ENCODE measurements at regions not wholly inside any gene's neighbourhood (a gene's known extent, or its start where the extent isn't known, plus 50 kb on each side); places are given as distances from the start of the nearest gene placed in this dataset.
"Not testable (repeated sequence)": the region's sequence is repeated elsewhere in the genome, so short reads cannot be mapped to it uniquely, and the experiment has no call there.

DNA sequence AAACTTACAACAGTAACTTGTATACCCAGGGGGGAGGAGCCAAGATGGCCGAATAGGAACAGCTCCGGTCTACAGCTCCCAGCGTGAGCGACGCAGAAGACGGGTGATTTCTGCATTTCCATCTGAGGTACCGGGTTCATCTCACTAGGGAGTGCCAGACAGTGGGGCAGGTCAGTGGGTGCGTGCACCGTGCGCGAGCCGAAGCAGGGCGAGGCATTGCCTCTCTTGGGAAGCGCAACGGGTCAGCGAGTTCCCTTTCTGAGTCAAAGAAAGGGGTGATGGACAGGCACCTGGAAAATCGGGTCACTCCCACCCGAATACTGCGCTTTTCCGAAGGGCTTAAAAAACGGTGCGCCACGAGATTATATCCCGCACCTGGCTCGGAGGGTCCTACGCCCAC lies 278.8 kb downstream of the FAM47B start:
- DNase-seq = not testable (repeated sequence)

DNA sequence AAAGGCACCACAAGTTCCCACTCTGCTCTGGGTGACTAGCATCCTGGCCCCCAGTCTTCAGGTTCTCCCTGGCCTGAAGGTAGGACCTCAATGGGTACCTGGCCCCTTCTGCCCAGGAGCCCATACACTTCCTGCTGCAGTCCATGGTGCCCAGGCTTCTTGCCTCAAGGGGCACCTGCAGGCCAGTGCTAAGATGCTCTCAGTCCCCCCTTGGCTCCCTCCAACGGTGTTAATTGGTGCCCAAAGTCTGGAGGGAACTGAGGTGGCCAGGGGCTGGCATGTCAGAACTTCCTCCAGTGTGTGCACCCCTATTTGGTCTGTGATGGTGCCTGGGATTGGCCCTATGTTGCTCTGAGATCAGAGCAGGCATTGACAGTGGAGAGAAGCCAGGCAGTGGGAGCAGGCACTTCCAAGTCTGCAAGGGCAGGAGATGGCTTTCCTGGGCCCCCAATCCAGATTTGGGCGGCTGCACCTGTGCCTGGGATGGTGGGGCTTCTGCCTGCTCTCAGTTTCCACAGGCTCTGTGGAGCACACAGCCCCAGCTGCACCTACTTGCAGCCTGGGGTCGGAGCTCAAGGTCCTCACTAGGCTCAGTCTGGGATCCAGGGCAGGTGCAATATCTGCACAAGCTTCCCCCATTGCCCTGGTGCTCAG lies 301.6 kb downstream of the FAM47B start:
- no peak for DNase-seq

DNA sequence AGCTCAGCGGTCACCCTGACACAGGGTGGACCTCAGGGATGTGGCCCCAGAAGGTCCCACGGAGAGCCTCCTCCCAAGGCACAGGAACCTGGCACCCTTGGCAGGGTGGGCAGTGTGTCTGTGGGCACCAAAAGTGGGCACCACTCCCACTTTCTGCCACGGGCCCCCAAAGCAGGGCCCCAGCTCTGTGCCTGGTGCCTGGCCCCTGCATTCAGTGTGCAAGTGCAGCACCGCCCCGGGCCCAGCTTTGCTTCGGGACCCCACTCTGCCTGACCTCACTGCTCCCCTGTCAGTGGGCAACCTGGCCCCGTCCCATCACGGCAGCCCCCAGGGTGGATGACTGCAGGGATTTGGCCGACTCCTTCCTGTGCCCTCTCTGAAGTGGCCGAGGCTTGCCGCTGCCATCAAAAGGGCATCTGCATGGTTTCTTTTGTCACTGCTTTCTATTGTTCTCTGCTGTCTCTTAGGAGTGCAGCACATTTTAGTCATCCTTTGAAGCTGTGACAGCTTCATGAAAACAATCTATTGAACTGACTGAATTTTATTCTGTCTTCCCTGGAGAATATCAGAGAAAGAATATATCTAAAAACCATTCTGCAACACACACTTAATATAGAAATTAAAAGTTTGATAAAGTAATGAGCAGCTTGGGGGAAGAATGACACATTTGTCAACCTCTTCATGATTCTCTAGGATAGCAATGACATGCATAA lies 302.4 kb downstream of the FAM47B start:
- DNase-seq = no peak

DNA sequence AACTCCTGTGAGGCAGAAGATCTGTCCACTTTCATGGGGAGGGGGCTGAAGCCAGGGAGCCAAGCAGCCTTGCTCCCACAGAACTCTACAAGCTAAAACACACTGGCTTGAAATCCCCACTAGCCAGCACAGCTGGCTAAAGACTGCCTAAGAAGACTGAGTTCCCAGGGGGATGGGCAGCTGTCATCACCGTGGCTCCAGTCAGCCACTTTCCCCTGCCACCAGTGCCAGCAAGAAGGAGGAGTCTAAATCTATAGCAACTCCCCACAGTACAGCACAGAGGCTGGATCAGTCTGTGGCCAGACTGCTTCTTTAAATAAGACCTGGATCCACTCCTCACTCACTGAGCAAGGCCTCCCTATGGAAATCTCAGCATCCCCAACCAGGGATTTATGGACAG lies 308.6 kb downstream of the FAM47B start:
- DNase-seq = no peak

DNA sequence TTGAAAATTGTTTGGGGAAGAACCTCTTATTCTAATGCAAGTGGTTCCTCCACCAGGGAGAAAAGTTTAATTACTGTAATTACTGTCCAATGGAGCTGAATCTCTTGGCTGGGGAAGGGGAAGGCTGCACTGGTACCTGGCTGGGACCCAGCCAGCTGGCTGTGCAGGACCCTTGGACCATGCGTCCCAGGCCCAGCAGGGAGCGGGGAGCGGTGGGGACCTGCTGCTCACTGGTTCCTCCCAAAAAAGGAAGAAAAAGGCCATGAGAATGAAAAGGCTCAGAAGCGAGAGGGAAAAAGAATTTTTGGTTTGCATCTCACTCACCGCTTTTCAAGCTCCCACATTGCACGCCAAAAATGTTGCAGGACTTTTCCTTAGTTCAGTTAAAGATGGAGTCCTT lies 333.5 kb downstream of the FAM47B start:
- no peak for DNase-seq

DNA sequence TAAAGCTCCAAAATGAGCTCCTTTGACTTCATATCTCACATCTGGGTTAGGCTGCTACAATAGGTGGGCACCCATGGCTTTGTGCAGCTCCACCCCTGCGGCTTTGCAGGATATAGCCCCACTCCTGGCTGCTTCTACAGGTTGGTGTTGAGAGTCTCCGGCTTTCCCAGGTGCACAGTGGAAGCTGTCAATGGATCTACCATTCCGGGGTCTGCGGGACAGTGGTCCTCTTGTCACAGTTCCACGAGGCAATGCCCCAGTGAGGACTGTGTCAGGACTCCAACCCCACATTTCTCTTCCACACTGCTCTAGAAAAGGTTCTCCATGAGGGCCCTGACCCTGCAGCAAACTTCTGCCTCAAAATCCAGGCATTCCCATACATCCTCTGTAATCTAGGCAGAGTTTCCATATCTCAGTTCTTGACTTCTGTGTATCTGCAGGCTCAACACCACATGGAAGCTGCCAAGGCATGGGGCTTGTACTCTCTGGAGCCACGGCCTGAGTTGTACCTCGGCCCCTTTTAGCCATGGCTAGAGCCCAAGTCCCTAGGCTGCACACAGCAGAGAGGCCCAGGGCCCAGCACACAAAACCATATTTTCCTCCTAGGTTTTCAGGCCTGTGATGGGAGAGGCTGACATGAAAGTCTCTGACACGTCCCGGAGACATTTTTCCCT lies 342.8 kb downstream of the FAM47B start:
- no peak for DNase-seq

DNA sequence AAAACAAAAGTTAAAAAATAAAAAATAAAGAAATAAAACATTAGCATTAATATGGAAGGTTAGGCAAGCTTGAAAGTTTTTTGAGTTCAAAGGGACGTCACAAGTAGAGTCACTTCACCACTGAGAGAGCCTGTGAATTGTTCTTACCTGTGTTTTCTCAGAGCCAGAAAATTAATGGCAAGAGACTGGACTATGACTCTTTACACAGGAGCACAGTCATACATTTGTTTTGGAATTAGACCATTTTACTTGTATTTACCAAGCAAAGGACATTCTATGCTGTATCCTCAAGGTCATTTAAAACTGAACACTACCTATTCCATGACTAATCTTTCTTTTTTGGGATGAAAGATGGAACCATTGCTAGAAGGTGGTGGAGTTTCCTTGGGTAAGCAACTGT lies 346.1 kb downstream of the FAM47B start:
- DNase-seq = no peak

DNA sequence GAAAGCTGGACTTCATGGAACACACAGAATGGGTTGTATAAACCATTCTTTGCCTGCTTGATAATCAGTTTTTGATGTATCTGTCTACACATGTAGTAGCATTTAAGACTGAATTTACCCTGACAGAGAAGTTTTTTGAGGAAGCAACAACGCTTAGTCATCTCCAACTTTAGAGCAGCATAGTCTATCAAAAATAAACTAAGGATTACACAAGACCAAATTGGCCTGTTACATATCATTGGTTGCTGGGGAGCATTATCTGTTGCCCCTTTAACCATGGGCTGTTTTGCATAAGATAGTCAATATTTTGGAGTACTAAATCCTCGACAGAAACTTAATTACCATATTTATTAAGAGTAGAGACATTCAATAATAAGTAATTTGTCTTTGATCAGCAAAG lies 347.4 kb downstream of the FAM47B start:
- DNase-seq = no peak

DNA sequence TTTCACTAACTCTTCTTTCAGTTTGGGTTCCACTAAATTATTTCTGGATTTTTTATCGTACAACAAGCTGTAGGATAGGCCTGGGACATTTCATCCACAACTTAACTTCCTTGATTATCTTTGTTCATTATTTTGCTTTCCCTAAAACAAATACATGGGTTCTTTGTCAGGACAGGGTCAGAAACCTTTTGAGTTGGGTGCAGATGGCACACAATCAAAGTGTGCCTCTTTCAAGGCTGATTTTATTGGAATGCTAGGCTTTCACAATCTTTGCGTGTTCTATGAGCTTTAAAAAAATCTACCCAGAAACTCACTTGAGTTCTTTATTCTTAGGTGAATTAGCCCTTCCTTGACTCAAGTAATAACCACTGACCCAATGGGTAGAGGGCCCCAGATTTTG lies 348.4 kb downstream of the FAM47B start:
- DNase-seq = no peak

DNA sequence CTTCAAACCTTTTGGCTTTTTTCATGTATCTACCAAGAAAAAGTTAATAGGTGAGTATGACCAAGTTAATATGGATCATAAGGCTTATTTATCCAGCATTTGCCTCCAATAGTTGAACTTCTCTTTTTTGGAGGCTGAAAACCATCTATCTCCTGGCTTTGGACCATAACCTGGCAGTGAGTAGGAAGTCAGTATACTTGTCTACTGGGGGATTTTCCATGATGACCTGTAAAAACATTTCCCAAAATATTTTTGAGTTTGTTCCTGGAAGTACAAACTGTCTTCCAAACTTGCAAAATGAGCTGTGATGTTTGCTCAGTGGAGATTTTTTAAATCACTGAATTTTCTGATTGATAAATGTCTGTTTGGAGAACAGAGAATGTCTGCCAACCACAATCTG lies 349.9 kb downstream of the FAM47B start:
- DNase-seq = no peak

DNA sequence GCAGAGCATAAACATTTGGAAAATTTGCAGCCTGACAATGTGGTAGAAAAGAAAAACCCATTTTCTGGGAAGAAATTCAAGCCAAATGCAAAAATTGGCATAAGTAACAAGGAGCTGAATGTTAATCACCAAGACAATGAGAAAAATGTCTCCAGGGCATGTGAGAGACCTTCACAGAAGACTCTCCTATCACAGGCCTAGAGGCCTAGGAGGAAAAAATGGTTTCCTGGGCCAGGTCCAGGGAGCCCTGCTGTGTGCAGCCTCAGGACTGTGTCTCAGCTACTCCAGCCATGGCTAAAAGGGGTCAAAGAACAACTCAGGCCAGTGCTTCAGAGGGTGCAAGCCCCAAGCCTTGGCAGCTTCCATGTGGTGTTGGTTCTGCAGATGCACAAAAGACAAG lies 362.4 kb downstream of the FAM47B start:
- not testable (repeated sequence) for DNase-seq

DNA sequence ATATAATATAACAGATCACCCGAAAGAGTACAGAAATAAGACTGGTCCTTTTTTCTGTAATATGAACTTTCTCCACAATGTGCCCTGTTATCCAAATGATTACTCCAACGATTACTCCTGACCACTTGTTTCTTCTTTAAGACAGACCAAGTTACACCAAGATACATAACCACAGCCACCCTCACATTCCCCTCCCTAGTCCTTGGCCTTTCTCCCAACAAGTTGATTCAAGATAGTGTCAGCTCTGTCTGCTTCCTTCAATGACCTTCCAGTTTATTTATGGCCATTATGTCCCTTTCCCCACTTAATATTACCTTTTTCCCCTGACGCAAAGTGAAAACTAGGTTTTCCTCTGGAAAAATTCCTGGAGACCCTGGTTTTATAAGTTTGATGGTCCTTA lies 397.2 kb downstream of the FAM47B start:
- DNase-seq = no peak

DNA sequence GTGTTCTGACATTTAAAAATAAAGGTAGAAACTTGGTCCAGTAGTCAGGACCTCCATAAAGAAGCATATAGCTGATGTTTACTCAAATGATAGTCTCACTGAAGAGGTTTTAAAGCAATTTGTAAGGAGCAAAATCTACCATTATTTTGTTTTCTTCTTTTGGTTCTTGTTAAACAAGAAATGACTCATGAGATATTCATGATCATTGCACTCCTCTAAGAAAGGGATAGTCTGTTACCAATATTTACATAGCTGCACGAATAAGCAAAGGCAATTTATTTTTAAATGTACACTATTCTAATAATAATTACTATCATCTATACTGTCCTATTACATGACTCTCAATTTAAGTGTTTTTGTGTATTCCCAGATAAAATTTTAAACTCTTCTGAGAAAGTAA lies 397.9 kb downstream of the FAM47B start:
- DNase-seq = no peak

DNA sequence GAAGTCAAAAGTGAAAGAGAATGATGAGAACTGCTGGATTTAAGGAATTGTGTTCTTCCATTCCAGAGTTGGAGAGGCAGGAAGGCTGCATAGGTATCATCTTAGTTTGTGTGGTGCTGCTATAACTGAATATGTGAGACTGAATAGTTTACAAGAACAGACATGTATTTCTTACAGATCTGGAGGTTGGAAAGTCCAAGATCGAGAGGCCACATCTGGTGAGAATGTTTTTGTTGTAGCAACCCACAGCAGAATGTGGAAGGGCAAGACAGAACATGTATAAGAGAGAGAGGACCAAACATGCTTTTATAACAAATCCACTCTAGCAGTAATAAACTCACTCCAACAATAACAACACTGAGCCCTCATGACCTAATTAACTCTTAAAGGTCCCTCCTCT lies 408.6 kb downstream of the FAM47B start:
- no peak for DNase-seq

DNA sequence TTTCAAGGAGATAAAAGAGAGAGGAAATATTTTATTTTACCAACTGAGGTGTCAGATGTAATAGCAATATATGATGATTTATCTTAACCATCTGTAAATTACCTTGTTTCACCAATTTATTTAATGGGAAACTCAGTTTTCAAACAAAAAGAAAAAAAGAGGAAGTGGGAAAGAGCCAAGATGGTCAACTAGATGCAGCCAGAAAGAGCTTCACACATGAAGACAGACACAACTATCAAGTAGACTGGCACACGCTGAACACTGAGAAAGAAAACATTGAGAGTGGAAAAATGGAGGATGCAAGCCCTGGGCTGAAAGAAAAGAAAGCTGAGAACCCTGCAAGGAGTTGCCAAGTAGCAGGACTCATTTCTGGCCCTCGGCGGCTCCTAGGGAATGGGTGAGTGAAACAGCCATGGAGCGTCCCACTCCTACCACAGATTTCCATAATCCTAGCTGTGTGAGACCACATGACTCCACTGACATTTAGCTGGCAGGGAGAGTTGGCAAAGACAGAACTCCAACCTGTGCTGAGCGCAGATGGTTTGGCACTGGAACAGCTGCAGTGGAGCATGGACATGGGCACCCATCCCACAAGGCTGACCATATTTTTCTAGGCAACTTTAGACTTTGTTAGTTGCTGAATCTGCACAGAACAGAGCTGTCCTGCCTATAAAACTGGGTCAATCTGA lies 409.3 kb downstream of the FAM47B start:
- no peak for DNase-seq

DNA sequence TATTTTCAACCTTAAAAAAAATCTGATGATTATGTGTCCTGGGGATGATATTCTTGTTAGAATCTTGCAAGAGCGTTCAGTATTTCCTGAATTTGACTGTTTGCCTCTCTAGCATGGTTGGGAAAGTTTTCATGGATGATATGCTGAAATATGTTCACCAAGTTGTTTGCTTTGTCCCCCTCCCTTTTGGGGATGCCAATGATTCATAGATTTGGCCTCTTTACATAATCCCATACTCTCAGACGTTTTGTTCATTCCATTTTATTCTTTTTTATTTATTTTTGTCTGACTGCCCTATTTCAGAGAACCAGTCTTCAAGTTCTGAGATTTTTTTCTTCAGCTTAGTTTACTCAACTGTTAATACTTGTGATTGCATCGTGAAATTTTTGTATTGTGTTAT lies 415.1 kb downstream of the FAM47B start:
- no peak for DNase-seq

DNA sequence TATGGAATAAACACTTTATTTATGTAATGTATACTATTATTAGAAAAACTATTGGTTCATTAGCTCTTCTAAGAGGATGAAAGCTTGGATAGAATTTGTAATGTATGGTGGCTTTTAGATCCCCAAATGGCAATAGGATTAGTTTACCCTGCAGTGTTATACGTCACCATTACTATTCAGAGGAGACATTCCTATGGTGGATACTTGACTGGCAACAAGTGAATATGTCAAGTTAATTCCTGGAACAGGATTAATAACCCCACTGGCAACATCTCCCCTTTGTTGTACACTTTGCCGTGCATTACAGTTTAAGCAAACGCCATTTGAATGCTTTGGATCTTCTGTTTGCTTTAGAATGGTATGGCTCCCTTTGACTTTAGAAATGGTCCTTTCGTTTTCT lies 420.3 kb downstream of the FAM47B start:
- no peak for DNase-seq

DNA sequence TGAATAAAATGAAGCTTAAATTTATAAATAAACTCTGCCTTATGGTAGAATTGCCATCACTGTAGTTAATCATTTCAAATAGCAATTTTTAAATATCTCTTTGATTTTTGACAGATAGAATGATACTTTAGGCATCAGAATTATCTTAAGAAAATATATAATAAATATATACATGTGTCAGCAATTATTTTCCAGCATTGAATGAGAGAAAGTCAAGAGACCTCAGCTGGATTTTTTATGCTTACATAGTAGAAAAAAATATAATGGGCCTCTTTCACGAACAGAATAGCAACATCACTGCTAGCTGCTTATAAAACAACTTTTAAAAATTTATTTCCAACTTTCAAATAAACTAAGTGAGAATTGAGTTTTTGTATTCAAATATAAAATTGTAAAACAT lies 424.0 kb upstream of the MAGEB16 start:
- no peak for DNase-seq

DNA sequence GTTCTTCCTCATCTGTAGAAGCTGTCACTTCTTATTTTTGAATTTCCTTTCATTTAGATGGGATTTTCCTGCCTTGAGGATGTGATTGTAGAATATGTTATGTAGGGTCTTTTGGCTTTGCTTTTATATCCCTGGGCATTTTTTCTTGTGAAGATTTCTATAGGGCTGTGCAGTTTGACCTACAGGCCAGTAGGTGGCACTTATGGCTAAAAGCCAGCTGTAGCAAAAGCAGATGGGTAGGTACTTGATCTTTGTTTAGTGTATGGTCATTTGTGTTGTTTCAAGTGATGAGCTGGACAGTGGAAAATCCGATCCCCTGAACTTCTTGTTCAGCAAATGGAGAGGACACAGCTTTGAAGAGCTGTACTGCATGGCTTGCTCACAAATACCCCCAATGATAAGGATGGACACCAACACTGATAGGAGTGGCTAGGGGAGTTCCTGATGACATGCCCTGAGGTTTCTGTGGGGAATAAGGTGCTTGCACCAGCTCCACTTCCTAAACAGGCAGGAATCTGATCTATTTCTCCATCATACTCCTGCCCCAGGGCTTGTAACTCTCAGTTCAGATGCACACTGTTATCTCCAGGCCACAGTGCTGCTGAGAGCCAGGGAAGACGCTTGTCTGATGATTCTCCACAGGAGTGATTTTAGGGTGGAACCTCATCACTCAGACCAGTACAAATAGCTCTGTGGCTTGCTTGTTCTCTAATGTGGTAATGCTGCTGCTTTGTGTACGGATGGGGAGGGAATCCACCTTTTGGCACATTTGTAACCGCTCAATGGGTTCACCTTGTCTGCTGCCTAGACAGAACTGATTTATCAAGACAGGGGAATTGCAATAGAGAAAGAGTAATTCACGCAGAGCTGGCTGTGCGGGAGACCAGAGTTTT lies 417.1 kb upstream of the MAGEB16 start:
- peak in 1 of 2 experiments; percentile 3 for DNase-seq

DNA sequence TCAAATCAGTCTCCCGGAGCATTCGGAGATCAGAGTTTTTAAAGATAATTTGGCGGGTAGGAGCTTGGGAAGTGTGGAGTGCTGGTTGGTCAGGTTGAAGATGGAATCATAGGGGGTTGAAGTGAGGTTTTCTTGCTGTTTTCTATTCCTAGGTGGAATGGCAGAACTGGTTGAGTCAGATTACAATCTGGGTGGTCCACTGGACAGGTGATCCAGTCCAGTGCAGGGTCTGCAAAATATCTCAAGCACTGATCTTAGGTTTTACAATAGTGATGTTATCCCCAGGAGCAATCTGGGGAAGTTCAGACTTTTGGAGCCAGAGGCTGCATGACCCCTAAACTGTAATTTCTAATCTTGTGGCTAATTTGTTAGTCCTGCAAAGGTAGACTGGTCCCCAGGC lies 416.4 kb upstream of the MAGEB16 start:
- DNase-seq = not testable (repeated sequence)

DNA sequence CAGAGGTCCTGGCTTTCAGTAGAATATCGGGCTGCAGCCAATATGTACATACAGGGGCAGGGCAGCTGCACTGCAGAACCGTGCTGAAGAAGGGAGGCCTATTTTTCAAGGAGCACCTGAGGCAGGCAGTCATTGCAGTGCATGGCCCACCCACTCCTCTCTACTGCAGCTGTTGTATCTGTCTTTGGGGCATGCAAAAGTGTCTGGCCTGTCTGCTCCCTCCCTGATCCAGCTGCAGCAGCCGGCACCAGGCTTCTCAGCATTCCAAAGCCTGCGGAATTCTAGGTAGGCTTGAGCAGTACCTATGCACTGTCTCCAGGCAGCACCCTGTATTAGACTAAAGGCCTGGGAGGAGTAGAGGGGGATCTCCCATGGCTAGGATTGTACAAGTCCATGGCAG lies 415.2 kb upstream of the MAGEB16 start:
- DNase-seq = no peak

DNA sequence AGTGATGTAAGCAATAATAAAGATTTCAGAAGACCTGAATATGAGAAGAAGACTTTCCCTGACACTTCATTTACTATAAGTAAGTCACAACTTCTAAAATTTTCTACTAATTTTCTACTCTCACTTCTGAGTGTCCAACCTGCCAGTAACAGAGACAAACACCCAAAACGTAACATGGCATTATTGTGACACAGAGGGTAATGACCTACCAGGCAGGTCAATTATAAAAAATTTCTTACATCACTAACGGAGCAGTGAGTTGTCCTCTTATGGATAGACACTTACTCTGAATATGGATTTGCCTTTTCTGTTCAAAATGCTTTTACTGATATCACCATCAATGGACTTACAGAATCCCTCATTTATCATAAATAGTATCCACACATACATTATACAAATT lies 405.9 kb upstream of the MAGEB16 start:
- no peak for DNase-seq

DNA sequence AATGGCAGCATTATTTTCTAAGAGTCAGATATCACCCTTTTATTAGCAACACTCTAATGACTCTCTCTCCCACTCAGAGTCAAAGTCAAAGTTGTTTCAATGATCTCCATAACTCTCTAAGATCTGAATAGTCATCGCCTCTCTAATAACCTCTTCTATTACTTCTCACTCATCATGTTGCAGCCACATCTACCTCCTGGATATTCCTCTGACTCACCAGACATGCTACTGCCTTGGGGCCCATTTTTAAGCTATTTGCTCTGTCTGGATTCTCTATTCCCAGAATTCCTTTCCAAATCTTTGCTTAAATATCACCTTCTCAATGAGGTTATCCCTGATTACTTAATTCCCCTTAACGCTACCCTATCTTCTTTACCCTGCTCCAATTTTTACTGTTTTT lies 391.8 kb upstream of the MAGEB16 start:
- DNase-seq = no peak

All from NCI-H1930 (cell line).